HCT116 (cell line): ENCODE measurements at regions not wholly inside any gene's neighbourhood (a gene's known extent, or its start where the extent isn't known, plus 50 kb on each side); places are given as distances from the start of the nearest gene placed in this dataset.

Source experiments
- ATAC-seq: fragments of 200-7000 bp; cut with Tn5 transposase; 2 replicates; pipeline ENCODE4 v1.9.1; 2020; ENCODE audit warnings: mild to moderate bottlenecking, moderate library complexity
- BruUV-seq: library from RNA; stranded (reverse); fragments of 400-500 nt; replicated peaks from 2 replicates; lab custom pipeline; 2021; lab: Mats Ljungman, UMichigan
- CTCF ChIA-PET: fragments of 300-600 bp; sonication (Branson Sonifier 250); formaldehyde crosslinking; loops from one replicate; lab custom pipeline; 2021; ENCODE audit warnings: antibody characterized with exemption; lab: Charles Lee
- POLR2A ChIA-PET: fragments of 300-600, 350-600 bp; sonication (Branson Sonifier 250); formaldehyde crosslinking; loops from one replicate; lab custom pipeline; 2021; ENCODE audit warnings: antibody characterized with exemption; lab: Charles Lee
- RAD21 ChIA-PET, 2 experiments: fragments of 300-600 bp; sonication (Branson Sonifier 250); formaldehyde crosslinking; loops; one replicate each; lab custom pipeline; 2023; ENCODE audit warnings: low total read pairs in 2 of 2; ENCODE audit not compliant: uncharacterized antibody in 2 of 2, unreplicated experiment in 2 of 2, low non-redundant PET in 1 of 2; lab: Charles Lee
- DNase-seq: peaks from one replicate; pipeline ENCODE4 v3.0.0-alpha.2; 2010; ENCODE audit warnings: low read depth, low spot score
- H2AFZ ChIP-seq: fragments of 200-600 bp; shearing (Covaris generic), sonication (generic); 2 replicates; pipeline ENCODE4 v1.6.1; 2017; ENCODE audit warnings: low read depth, mixed run types, mixed read lengths, antibody characterized with exemption, low read length; ENCODE audit not compliant: poor library complexity, severe bottlenecking
- H3K27ac ChIP-seq: 2 replicates; pipeline ENCODE4 v1.5.1; 2012; ENCODE audit warnings: low read depth, low read length
- H3K27me3 ChIP-seq: fragments of 200-600 bp; sonication (generic); 2 replicates; pipeline ENCODE4 v1.6.1; 2016; ENCODE audit warnings: mixed run types, low read length, mixed read lengths; ENCODE audit not compliant: insufficient read depth
- H3K36me3 ChIP-seq, 2 experiments: fragments of 200-500 bp in 1 of 2; fragments of 200-600 bp in 1 of 2; sonication (Bioruptor generic) in 1 of 2; sonication (generic) in 1 of 2; 2 replicates each; pipeline versions ENCODE4 v1.5.1 to v1.6.1; 2014 to 2016; ENCODE audit warnings: low read length in 2 of 2, inconsistent platforms in 1 of 2, mixed read lengths in 1 of 2, mixed run types in 1 of 2; ENCODE audit not compliant: insufficient read depth in 2 of 2, control insufficient read depth in 1 of 2
- H3K4me1 ChIP-seq, 2 experiments: fragments of 200-600 bp in 1 of 2; sonication (generic) in 1 of 2; 2 replicates each; pipeline versions ENCODE4 v1.5.1 to v1.6.1; 2012 to 2017; ENCODE audit warnings: low read length in 2 of 2, inconsistent platforms in 1 of 2, mild to moderate bottlenecking in 1 of 2, mixed read lengths in 1 of 2, mixed run types in 1 of 2, moderate library complexity in 1 of 2; ENCODE audit not compliant: insufficient read depth in 2 of 2, control insufficient read depth in 1 of 2
- H3K4me2 ChIP-seq: fragments of 200-600 bp; sonication (generic); 2 replicates; pipeline ENCODE4 v1.6.1; 2017; ENCODE audit warnings: mixed run types, low read length, mixed read lengths
- H3K4me3 ChIP-seq, 2 experiments: fragments of 200-600 bp in 1 of 2; sonication (generic) in 1 of 2; replicated peaks in 1 of 2; 2 replicates each; pipeline ENCODE4 v1.5.1; 2011 to 2016; ENCODE audit warnings: low read length in 2 of 2, control low read depth in 1 of 2, low read depth in 1 of 2, mild to moderate bottlenecking in 1 of 2, mixed read lengths in 1 of 2, mixed run types in 1 of 2
- H3K79me2 ChIP-seq: fragments of 200-600 bp; sonication (generic); 2 replicates; pipeline ENCODE4 v1.6.1; 2017; ENCODE audit warnings: mild to moderate bottlenecking, mixed run types, low read length, moderate library complexity, mixed read lengths; ENCODE audit not compliant: insufficient read depth
- H3K9ac ChIP-seq: fragments of 200-600 bp; sonication (generic); 2 replicates; pipeline ENCODE4 v1.6.1; 2016; ENCODE audit warnings: low read length, mixed read lengths
- H3K9me2 ChIP-seq: fragments of 200-600 bp; sonication (generic), shearing (Covaris generic); 2 replicates; pipeline ENCODE4 v1.6.1; 2017; ENCODE audit warnings: mixed run types, mild to moderate bottlenecking, moderate library complexity; ENCODE audit not compliant: insufficient read depth
- H3K9me3 ChIP-seq, 2 experiments: fragments of 200-500 bp in 1 of 2; fragments of 200-600 bp in 1 of 2; sonication (Bioruptor generic) in 1 of 2; sonication (generic) in 1 of 2; 2 replicates each; pipeline ENCODE4 v1.6.1; 2014 to 2017; ENCODE audit warnings: low read length in 2 of 2, mixed read lengths in 2 of 2, inconsistent platforms in 1 of 2, low read depth in 1 of 2, mild to moderate bottlenecking in 1 of 2, mixed run types in 1 of 2, moderate library complexity in 1 of 2; ENCODE audit not compliant: control insufficient read depth in 1 of 2, insufficient read depth in 1 of 2
- H4K20me1 ChIP-seq: fragments of 200-600 bp; sonication (generic), shearing (Covaris generic); 2 replicates; pipeline ENCODE4 v1.6.1; 2017; ENCODE audit warnings: mixed run types, mild to moderate bottlenecking, moderate library complexity; ENCODE audit not compliant: insufficient read depth
- CBX3 ChIP-seq: IDR thresholded peaks from 2 replicates; pipeline ENCODE4 v1.6.1; 2012; ENCODE audit warnings: low read depth
- EZH2 ChIP-seq: fragments of 200-600 bp; sonication (generic); IDR thresholded peaks from 2 replicates; pipeline ENCODE4 v1.6.1; 2017; ENCODE audit warnings: antibody characterized with exemption, mixed run types
- EZH2phosphoT487 ChIP-seq: fragments of 200-600 bp; IDR thresholded peaks from 2 replicates; pipeline ENCODE4 v1.6.1; 2018; ENCODE audit warnings: antibody characterized with exemption, borderline replicate concordance
- FOSL1 ChIP-seq: IDR thresholded peaks from 2 replicates; pipeline ENCODE4 v1.6.1; 2012; ENCODE audit warnings: low read depth
- JUND ChIP-seq: IDR thresholded peaks from 2 replicates; pipeline ENCODE4 v1.6.1; 2012
- POLR2A ChIP-seq: IDR thresholded peaks from 2 replicates; pipeline ENCODE4 v1.7.0; 2011; ENCODE audit warnings: borderline replicate concordance; ENCODE audit not compliant: insufficient read depth, insufficient read length; ENCODE audit errors: extremely low read depth
- RAD21 ChIP-seq: IDR thresholded peaks from 2 replicates; pipeline ENCODE4 v1.6.1; 2012; ENCODE audit warnings: low read depth, mild to moderate bottlenecking
- SP1 ChIP-seq: IDR thresholded peaks from 2 replicates; pipeline ENCODE4 v1.6.1; 2012; ENCODE audit warnings: low read depth
- SRF ChIP-seq: IDR thresholded peaks from 2 replicates; pipeline ENCODE4 v1.6.1; 2012; ENCODE audit warnings: low read depth
- YY1 ChIP-seq: IDR thresholded peaks from 2 replicates; pipeline ENCODE4 v1.6.1; 2011; ENCODE audit warnings: low read length, low read depth, moderate library complexity, mild to moderate bottlenecking; ENCODE audit not compliant: insufficient replicate concordance; ENCODE audit errors: extremely low read depth
- ZBTB33 ChIP-seq: IDR thresholded peaks from 2 replicates; pipeline ENCODE4 v1.6.1; 2011; ENCODE audit warnings: mild to moderate bottlenecking, low read length, moderate library complexity; ENCODE audit not compliant: insufficient replicate concordance; ENCODE audit errors: extremely low read depth
- ZFX ChIP-seq: fragments of 450-650 bp; IDR thresholded peaks from 2 replicates; pipeline ENCODE4 v1.6.1; 2017
- intact Hi-C: fragments of 100-400 bp; cut with micrococcal nuclease; formaldehyde crosslinking; loops from 2 replicates; pipeline ENCODE4 v1.10.0; 2022
- TF ChIP-seq, protein P1 (sequence below), 3 experiments: fragments of 200-600 bp in 1 of 3; sonication (generic) in 1 of 3; IDR thresholded peaks in 2 of 3; conservative IDR thresholded peaks in 1 of 3; 2 replicates each; pipeline ENCODE4 v1.5.1; 2012 to 2017; ENCODE audit warnings: low read depth in 2 of 3, low read length in 2 of 3, antibody characterized with exemption in 1 of 3, borderline replicate concordance in 1 of 3, control low read depth in 1 of 3, mild to moderate bottlenecking in 1 of 3, mixed read lengths in 1 of 3, mixed run types in 1 of 3, moderate library complexity in 1 of 3; ENCODE audit not compliant: insufficient read depth in 1 of 3
- TF ChIP-seq, protein P2 (sequence below): IDR thresholded peaks from 2 replicates; pipeline ENCODE4 v1.6.1; 2012

GRCh38 chr7:52876402-52876801 lies 159.0 kb upstream of the POM121L12 start:
- DNase-seq (no peak), ATAC-seq (no peak)
- Histone ChIP-seq H2AFZ (no peak overlapping the region), H3K9me2 (no peaks in the 10 kb centered on the region), H3K4me2 (no peak overlapping the region), H3K4me1 (no peaks in the 10 kb centered on the region), H3K9ac (no peak overlapping the region), H3K27me3 (no peaks in the 10 kb centered on the region), H3K79me2 (no peaks in the 10 kb centered on the region), H4K20me1 (no peaks in the 10 kb centered on the region), H3K9me3 (peaks cover 10 to 27% of the 10 kb centered on the region in 2 experiments; a peak in 3 of 4 replicates), H3K27ac (no peak overlapping the region), H3K36me3 (no peaks in the 10 kb centered on the region), H3K4me3 (no peak overlapping the region)
- CTCF ChIA-PET = no interaction called here
- intact Hi-C loops = no loop called here
- no peak for TF ChIP-seq YY1
- TF ChIP-seq EZH2 = no peak
- no peak for TF ChIP-seq SRF
- no peak for TF ChIP-seq ZFX
- TF ChIP-seq, protein P1, sequence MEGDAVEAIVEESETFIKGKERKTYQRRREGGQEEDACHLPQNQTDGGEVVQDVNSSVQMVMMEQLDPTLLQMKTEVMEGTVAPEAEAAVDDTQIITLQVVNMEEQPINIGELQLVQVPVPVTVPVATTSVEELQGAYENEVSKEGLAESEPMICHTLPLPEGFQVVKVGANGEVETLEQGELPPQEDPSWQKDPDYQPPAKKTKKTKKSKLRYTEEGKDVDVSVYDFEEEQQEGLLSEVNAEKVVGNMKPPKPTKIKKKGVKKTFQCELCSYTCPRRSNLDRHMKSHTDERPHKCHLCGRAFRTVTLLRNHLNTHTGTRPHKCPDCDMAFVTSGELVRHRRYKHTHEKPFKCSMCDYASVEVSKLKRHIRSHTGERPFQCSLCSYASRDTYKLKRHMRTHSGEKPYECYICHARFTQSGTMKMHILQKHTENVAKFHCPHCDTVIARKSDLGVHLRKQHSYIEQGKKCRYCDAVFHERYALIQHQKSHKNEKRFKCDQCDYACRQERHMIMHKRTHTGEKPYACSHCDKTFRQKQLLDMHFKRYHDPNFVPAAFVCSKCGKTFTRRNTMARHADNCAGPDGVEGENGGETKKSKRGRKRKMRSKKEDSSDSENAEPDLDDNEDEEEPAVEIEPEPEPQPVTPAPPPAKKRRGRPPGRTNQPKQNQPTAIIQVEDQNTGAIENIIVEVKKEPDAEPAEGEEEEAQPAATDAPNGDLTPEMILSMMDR (IDR thresholded peaks at IDR 0.05 in 2 of 3, conservative IDR thresholded peaks at IDR 0.05 in 1 of 3; ENCODE audit: borderline replicate concordance in 1 of 3, insufficient read depth in 1 of 3, low read depth in 2 of 3, low read length in 2 of 3) = no peak
- TF ChIP-seq SP1 = no peak
- TF ChIP-seq, protein P2, sequence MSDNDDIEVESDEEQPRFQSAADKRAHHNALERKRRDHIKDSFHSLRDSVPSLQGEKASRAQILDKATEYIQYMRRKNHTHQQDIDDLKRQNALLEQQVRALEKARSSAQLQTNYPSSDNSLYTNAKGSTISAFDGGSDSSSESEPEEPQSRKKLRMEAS = no peak
- TF ChIP-seq FOSL1 = no peak
- RAD21 ChIA-PET = no interaction called here
- POLR2A ChIA-PET = no interaction called here
- BruUV-seq = no TSS peak

- ChIA-PET CTCF (no interaction called here), RAD21 (no interaction called here), POLR2A (no interaction called here)
- Histone ChIP-seq H3K4me3 (no peak overlapping the region), H3K79me2 (no peaks in the 10 kb centered on the region), H3K9me2 (no peaks in the 10 kb centered on the region), H3K4me1 (no peaks in the 10 kb centered on the region), H2AFZ (no peak overlapping the region), H3K4me2 (no peak overlapping the region), H3K27me3 (no peaks in the 10 kb centered on the region), H3K9me3 (peaks cover 26 to 28% of the 10 kb centered on the region in 2 experiments; a peak in 3 of 4 replicates), H4K20me1 (no peaks in the 10 kb centered on the region), H3K9ac (no peak overlapping the region), H3K27ac (no peak overlapping the region), H3K36me3 (no peaks in the 10 kb centered on the region)
- intact Hi-C loops = no loop called here
- ATAC-seq = no peak
- BruUV-seq = no TSS peak
- DNase-seq = no peak
- TF ChIP-seq YY1 = no peak
- TF ChIP-seq CBX3 = no peak
- no peak for TF ChIP-seq EZH2phosphoT487
- TF ChIP-seq RAD21 = no peak
- TF ChIP-seq POLR2A = no peak
- no peak for TF ChIP-seq JUND
- no peak for TF ChIP-seq ZBTB33
These were observed 171.8 kb upstream of the POM121L12 start for GRCh38 chr7:52863652-52864051.
